ENCODE measurements at regions not wholly inside any gene's neighbourhood (a gene's known extent, or its start where the extent isn't known, plus 50 kb on each side); places are given as distances from the start of the nearest gene placed in this dataset.

GRCh38 chr5:38086777-38087176 is 171.6 kb upstream of the EGFLAM start:
- peaks cover 4% of the 10 kb centered on the region; the same call in 1 of the 2 replicates for H3K9me2 ChIP-seq (ENCODE audit: insufficient read depth)
- Mint-ChIP-seq H3K36me3 (ENCODE audit: low read depth) (no peaks in the 10 kb centered on the region), H3K27me3 (ENCODE audit: insufficient read depth, low read depth, poor library complexity) (no peaks in the 10 kb centered on the region), H3K9me3 (0 out of 3 replicates have a peak, but pooled peaks cover 3% of the 10 kb centered on the region), H3K27ac (no peak overlapping the region), H3K4me3 (no peak overlapping the region), H3K4me1 (no peaks in the 10 kb centered on the region)
- H3K36me3 ChIP-seq (ENCODE audit: insufficient read depth), result no peaks in the 10 kb centered on the region
- H3K4me2 ChIP-seq, result no peak overlapping the region
- no peaks in the 10 kb centered on the region for H3K4me1 ChIP-seq (ENCODE audit: insufficient read depth)
- H2AFZ ChIP-seq, result no peak overlapping the region
- H3K27ac ChIP-seq (ENCODE audit: low read depth), result no peak overlapping the region
- no peaks in the 10 kb centered on the region for H3F3A ChIP-seq (replicated peaks; ENCODE audit: low read depth)
- TF ChIP-seq NANOG (IDR thresholded peaks at IDR 0.05; ENCODE audit: borderline replicate concordance) (no peak), STAT1 (IDR thresholded peaks at IDR 0.05; ENCODE audit: unreplicated experiment) (no peak)
- TF ChIP-seq, protein P1, sequence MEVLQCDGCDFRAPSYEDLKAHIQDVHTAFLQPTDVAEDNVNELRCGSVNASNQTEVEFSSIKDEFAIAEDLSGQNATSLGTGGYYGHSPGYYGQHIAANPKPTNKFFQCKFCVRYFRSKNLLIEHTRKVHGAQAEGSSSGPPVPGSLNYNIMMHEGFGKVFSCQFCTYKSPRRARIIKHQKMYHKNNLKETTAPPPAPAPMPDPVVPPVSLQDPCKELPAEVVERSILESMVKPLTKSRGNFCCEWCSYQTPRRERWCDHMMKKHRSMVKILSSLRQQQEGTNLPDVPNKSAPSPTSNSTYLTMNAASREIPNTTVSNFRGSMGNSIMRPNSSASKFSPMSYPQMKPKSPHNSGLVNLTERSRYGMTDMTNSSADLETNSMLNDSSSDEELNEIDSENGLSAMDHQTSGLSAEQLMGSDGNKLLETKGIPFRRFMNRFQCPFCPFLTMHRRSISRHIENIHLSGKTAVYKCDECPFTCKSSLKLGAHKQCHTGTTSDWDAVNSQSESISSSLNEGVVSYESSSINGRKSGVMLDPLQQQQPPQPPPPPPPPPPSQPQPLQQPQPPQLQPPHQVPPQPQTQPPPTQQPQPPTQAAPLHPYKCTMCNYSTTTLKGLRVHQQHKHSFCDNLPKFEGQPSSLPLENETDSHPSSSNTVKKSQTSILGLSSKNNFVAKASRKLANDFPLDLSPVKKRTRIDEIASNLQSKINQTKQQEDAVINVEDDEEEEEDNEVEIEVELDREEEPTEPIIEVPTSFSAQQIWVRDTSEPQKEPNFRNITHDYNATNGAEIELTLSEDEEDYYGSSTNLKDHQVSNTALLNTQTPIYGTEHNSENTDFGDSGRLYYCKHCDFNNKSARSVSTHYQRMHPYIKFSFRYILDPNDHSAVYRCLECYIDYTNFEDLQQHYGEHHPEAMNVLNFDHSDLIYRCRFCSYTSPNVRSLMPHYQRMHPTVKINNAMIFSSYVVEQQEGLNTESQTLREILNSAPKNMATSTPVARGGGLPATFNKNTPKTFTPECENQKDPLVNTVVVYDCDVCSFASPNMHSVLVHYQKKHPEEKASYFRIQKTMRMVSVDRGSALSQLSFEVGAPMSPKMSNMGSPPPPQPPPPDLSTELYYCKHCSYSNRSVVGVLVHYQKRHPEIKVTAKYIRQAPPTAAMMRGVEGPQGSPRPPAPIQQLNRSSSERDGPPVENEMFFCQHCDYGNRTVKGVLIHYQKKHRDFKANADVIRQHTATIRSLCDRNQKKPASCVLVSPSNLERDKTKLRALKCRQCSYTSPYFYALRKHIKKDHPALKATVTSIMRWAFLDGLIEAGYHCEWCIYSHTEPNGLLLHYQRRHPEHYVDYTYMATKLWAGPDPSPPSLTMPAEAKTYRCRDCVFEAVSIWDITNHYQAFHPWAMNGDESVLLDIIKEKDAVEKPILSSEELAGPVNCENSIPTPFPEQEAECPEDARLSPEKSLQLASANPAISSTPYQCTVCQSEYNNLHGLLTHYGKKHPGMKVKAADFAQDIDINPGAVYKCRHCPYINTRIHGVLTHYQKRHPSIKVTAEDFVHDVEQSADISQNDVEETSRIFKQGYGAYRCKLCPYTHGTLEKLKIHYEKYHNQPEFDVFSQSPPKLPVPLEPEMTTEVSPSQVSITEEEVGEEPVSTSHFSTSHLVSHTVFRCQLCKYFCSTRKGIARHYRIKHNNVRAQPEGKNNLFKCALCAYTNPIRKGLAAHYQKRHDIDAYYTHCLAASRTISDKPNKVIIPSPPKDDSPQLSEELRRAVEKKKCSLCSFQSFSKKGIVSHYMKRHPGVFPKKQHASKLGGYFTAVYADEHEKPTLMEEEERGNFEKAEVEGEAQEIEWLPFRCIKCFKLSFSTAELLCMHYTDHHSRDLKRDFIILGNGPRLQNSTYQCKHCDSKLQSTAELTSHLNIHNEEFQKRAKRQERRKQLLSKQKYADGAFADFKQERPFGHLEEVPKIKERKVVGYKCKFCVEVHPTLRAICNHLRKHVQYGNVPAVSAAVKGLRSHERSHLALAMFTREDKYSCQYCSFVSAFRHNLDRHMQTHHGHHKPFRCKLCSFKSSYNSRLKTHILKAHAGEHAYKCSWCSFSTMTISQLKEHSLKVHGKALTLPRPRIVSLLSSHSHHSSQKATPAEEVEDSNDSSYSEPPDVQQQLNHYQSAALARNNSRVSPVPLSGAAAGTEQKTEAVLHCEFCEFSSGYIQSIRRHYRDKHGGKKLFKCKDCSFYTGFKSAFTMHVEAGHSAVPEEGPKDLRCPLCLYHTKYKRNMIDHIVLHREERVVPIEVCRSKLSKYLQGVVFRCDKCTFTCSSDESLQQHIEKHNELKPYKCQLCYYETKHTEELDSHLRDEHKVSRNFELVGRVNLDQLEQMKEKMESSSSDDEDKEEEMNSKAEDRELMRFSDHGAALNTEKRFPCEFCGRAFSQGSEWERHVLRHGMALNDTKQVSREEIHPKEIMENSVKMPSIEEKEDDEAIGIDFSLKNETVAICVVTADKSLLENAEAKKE (CRISPR knock-in tag; IDR thresholded peaks at IDR 0.05), result no peak
- H3K4me3 ChIP-seq, result no peak overlapping the region
- no peak for DNase-seq (ENCODE audit: low spot score)
- no peaks in the 10 kb centered on the region for H3K79me2 ChIP-seq (replicated peaks; ENCODE audit: insufficient read depth)
- H3K27me3 ChIP-seq (ENCODE audit: insufficient read depth), result no peaks in the 10 kb centered on the region
- ATAC-seq, result no peak
- H4K20me1 ChIP-seq (replicated peaks; ENCODE audit: insufficient read depth), result no peaks in the 10 kb centered on the region

DNA sequence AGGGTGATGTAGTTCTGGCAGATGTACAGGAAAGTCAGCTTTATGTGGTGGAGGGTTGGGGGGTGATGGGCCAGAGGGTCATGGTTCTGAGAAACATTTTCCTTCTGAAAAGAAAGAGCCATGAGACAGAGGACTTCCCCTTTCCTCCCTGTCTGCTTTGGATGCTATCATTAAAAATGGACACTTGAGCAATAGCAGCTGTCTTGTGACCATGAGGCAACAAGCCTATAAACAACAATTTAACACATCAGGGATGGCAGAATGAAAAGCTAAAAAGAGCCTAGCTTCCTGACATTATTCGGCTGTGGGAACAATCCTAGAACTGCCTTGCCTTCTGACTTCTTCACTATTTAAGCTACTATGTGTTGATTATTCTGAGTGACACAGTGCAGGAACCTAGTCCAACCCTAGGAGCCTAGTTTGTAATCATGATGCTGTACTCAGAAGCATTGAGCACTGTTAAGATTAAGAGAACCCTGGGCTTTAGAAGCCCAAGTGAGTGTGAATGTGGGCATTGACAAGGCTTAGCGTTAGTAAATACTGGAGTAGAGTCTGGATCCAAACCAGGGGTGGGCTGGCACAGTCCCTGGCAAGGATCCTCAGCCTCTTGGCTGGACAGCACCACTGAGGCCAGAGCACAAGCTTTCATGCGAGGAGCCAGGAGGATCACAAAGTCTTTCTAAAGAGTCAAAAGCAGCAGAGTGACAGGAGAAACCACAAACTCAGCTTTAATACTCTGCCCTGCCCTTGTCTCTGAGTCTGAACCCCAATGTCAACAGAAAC is 178.5 kb upstream of the EGFLAM start:
- H3K9me2 ChIP-seq (ENCODE audit: insufficient read depth), result peaks cover 12% of the 10 kb centered on the region; the same call in 1 of the 2 replicates
- H3K27me3 ChIP-seq (ENCODE audit: insufficient read depth), result no peaks in the 10 kb centered on the region
- DNase-seq (ENCODE audit: low spot score) (no peak), ATAC-seq (no peak)
- Mint-ChIP-seq H3K36me3 (ENCODE audit: low read depth) (no peaks in the 10 kb centered on the region), H3K4me1 (no peaks in the 10 kb centered on the region), H3K4me3 (no peak overlapping the region), H3K27ac (no peak overlapping the region), H3K9me3 (no peaks in the 10 kb centered on the region; the same call in 2 of the 3 replicates), H3K27me3 (ENCODE audit: insufficient read depth, low read depth, poor library complexity) (no peaks in the 10 kb centered on the region)
- H4K20me1 ChIP-seq (replicated peaks; ENCODE audit: insufficient read depth), result no peaks in the 10 kb centered on the region
- H3K4me3 ChIP-seq, result no peak overlapping the region
- H3K79me2 ChIP-seq (replicated peaks; ENCODE audit: insufficient read depth), result no peaks in the 10 kb centered on the region
- H3K4me1 ChIP-seq (ENCODE audit: insufficient read depth), result no peaks in the 10 kb centered on the region
- no peak overlapping the region for H3K27ac ChIP-seq (ENCODE audit: low read depth)
- H3F3A ChIP-seq (replicated peaks; ENCODE audit: low read depth), result no peaks in the 10 kb centered on the region
- H3K4me2 ChIP-seq, result no peak overlapping the region
- H2AFZ ChIP-seq, result no peak overlapping the region
- H3K36me3 ChIP-seq (ENCODE audit: insufficient read depth), result no peaks in the 10 kb centered on the region
- no peak for TF ChIP-seq CTCF (conservative IDR thresholded peaks at IDR 0.05; ENCODE audit: low read depth in 2 of 2)
